ENCODE measurements at regions not wholly inside any gene's neighbourhood (a gene's known extent, or its start where the extent isn't known, plus 50 kb on each side); places are given as distances from the start of the nearest gene placed in this dataset.

- no peak for TF ChIP-seq JUNB (CRISPR knock-in tag; IDR thresholded peaks at IDR 0.05; ENCODE audit: borderline replicate concordance)
- TF ChIP-seq ATF6 (CRISPR knock-in tag; conservative IDR thresholded peaks at IDR 0.05), result no peak
Observed at GRCh38 chr14:97028382-97028781, 231.2 kb downstream of the VRK1 start (continued).

DNA sequence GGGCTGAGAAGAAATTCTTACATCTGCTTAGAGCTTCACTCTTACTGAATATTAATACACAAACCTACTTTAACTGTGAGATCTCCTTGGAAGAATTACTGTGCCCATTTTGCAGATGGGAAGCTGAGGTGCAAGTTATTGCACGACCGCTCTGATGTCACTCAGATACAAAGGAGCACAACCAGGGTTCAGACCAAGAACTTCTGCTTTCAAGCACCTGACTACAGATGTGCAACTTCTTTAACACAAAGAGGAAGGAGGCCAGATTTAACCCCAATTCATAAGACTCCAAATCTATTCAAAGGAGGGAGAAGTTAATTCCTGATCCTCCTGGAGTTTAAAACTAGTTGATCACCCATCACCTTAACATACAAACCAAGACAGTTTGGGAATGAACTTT lies 232.6 kb downstream of the VRK1 start:
- WGBS (ENCODE audit: low lambda C conversion rate), result 44% methylated on average over 2 of the region's 2 CpGs
- H3K27ac ChIP-seq (ENCODE audit: extremely low read length, insufficient read depth, low read length), result no peak overlapping the region
- in situ Hi-C loops (cut with HindIII; ENCODE audit: extremely low pct_ligation_motif_present, low pct_unique_long_range_greater_than_20kb), result no loop called here

DNA sequence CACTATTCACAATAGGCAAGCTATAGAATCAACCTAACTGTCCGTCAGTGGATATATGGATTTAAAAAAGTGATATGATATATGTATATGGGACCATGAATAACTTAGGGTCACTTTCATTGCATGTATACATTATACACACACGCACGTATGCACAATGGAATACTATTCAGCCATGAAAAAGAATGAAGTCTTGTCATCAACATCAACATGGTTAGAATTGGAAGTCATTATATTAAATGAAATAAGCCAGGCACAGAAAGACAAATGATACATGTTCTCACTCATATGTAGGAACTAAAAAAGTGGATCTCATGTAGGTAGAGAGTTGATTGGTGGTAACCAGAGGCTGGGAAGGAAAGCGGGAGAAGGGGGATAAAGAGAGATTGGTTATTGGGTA lies 234.3 kb downstream of the VRK1 start:
- intact Hi-C loops (cut with micrococcal nuclease; ENCODE audit: unreplicated experiment), result no loop called here
- TF ChIP-seq ZNF207 (IDR thresholded peaks at IDR 0.05; ENCODE audit: borderline replicate concordance), result no peak
- no peak for TF ChIP-seq TBX2 (CRISPR knock-in tag; IDR thresholded peaks at IDR 0.05; ENCODE audit: borderline replicate concordance)
- TF ChIP-seq HHEX (CRISPR knock-in tag; IDR thresholded peaks at IDR 0.05), result no peak
- TF ChIP-seq ZNF766 (CRISPR knock-in tag; IDR thresholded peaks at IDR 0.05; ENCODE audit: borderline replicate concordance), result no peak
- no peak for TF ChIP-seq ATF5 (CRISPR knock-in tag; IDR thresholded peaks at IDR 0.05; ENCODE audit: low read depth)
- no peak for TF ChIP-seq DR1 (CRISPR knock-in tag; IDR thresholded peaks at IDR 0.05)
- no peak for TF ChIP-seq HMGXB4 (CRISPR knock-in tag; IDR thresholded peaks at IDR 0.05; ENCODE audit: borderline replicate concordance in 1 of 2, low read depth in 1 of 2)
- no peak for TF ChIP-seq SIX4 (CRISPR knock-in tag; IDR thresholded peaks at IDR 0.05)
- no peak for TF ChIP-seq TSC22D2 (CRISPR knock-in tag; IDR thresholded peaks at IDR 0.05; ENCODE audit: borderline replicate concordance)
- no peak for TF ChIP-seq ZNF775 (CRISPR knock-in tag; IDR thresholded peaks at IDR 0.05; ENCODE audit: borderline replicate concordance)

More for the DNA sequence above, 232.6 kb downstream of the VRK1 start:
- no peak for ATAC-seq
- H3K4me2 ChIP-seq (ENCODE audit: low read depth, low read length), result no peak overlapping the region
- DNase-seq (ENCODE audit: low spot score), result no peak
- H4K20me1 ChIP-seq (ENCODE audit: insufficient read depth, low read length), result no peaks in the 10 kb centered on the region
- H3K36me3 ChIP-seq (replicated peaks in 1 of 2; ENCODE audit: control insufficient read depth in 1 of 2, insufficient read depth in 2 of 2, low read length in 2 of 2), result no peaks in the 10 kb centered on the region
- no peaks in the 10 kb centered on the region; the same call in 1 of the 2 replicates for H3K4me1 ChIP-seq (ENCODE audit: insufficient read depth, low read length)
- no TSS peak for BruUV-seq (replicated peaks)
- intact Hi-C loops (cut with micrococcal nuclease; ENCODE audit: unreplicated experiment), result no loop called here
- CTCF ChIA-PET (ENCODE audit: low intra/inter-chr PET ratio, low total read pairs), result no interaction called here
- POLR2A ChIA-PET, result no interaction called here
- no peaks in the 10 kb centered on the region for H3K79me2 ChIP-seq (ENCODE audit: insufficient read depth, low read length)
- 0 out of 2 replicates have a peak, but pooled peaks have one; percentile 11 for TF ChIP-seq ZNF629 (CRISPR knock-in tag; conservative IDR thresholded peaks at IDR 0.05)
- no peak for TF ChIP-seq ZNF644 (CRISPR knock-in tag; IDR thresholded peaks at IDR 0.05; ENCODE audit: low read depth)
- no peak for TF ChIP-seq ZSCAN25 (CRISPR knock-in tag; IDR thresholded peaks at IDR 0.05)
- H3K4me3 ChIP-seq (replicated peaks in 1 of 3; ENCODE audit: insufficient read depth in 1 of 3, low read depth in 2 of 3, low read length in 3 of 3), result no peak overlapping the region
- no peaks in the 10 kb centered on the region for H3K9me3 ChIP-seq (ENCODE audit: low read length)
- H2AFZ ChIP-seq (ENCODE audit: low read length), result no peak overlapping the region
- no peak for FAIRE-seq
- no peak overlapping the region for H3K9ac ChIP-seq (ENCODE audit: insufficient read depth, low read depth, low read length)
- H3K27me3 ChIP-seq (ENCODE audit: control insufficient read depth in 1 of 2, insufficient read depth in 2 of 2, low read length in 2 of 2), result peaks cover 3 to 33% of the 10 kb centered on the region in 2 experiments; a peak in 4 of 5 replicates

More for the DNA sequence above, 234.3 kb downstream of the VRK1 start:
- Histone ChIP-seq H2AFZ (ENCODE audit: low read length) (no peak overlapping the region), H3K27ac (ENCODE audit: extremely low read length, insufficient read depth, low read length) (no peak overlapping the region), H3K36me3 (replicated peaks in 1 of 2; ENCODE audit: control insufficient read depth in 1 of 2, insufficient read depth in 2 of 2, low read length in 2 of 2) (no peaks in the 10 kb centered on the region), H4K20me1 (ENCODE audit: insufficient read depth, low read length) (no peaks in the 10 kb centered on the region), H3K9ac (ENCODE audit: insufficient read depth, low read depth, low read length) (no peak overlapping the region), H3K4me2 (ENCODE audit: low read depth, low read length) (no peak overlapping the region), H3K9me3 (ENCODE audit: low read length) (no peaks in the 10 kb centered on the region), H3K4me3 (replicated peaks in 1 of 3; ENCODE audit: insufficient read depth in 1 of 3, low read depth in 2 of 3, low read length in 3 of 3) (no peak overlapping the region), H3K79me2 (ENCODE audit: insufficient read depth, low read length) (no peaks in the 10 kb centered on the region), H3K27me3 (ENCODE audit: control insufficient read depth in 1 of 2, insufficient read depth in 2 of 2, low read length in 2 of 2) (peaks cover 2 to 30% of the 10 kb centered on the region in 2 experiments; a peak in 4 of 5 replicates), H3K4me1 (ENCODE audit: insufficient read depth, low read length) (no peaks in the 10 kb centered on the region; the same call in 1 of the 2 replicates)
- ATAC-seq, result no peak
- CTCF ChIA-PET (ENCODE audit: low intra/inter-chr PET ratio, low total read pairs), result no interaction called here
- no TSS peak for BruUV-seq (replicated peaks)
- WGBS (ENCODE audit: low lambda C conversion rate), result 23% methylated on average over 4 of the region's 4 CpGs
- no peak for FAIRE-seq
- in situ Hi-C loops (cut with HindIII; ENCODE audit: extremely low pct_ligation_motif_present, low pct_unique_long_range_greater_than_20kb), result no loop called here
- no peak for DNase-seq (ENCODE audit: low spot score)
- POLR2A ChIA-PET, result no interaction called here

All from HepG2 (cell line).